GM12864 (cell line): ENCODE measurements at regions not wholly inside any gene's neighbourhood (a gene's known extent, or its start where the extent isn't known, plus 50 kb on each side); places are given as distances from the start of the nearest gene placed in this dataset.

ENCODE experiments used
- DNase-seq: peaks from one replicate; pipeline ENCODE4 v3.0.0-alpha.2; 2011; ENCODE audit warnings: low read depth
- H3K4me3 ChIP-seq: 2 replicates; pipeline ENCODE4 v1.5.1; 2011; ENCODE audit warnings: mild to moderate bottlenecking, low read depth, low read length, control low read depth
- TF ChIP-seq, protein P1 (sequence below): IDR thresholded peaks from 2 replicates; pipeline ENCODE4 v1.5.1; 2011; ENCODE audit warnings: low read depth, mild to moderate bottlenecking, moderate library complexity, low read length, control low read depth, inconsistent platforms; ENCODE audit errors: missing control alignments

DNA sequence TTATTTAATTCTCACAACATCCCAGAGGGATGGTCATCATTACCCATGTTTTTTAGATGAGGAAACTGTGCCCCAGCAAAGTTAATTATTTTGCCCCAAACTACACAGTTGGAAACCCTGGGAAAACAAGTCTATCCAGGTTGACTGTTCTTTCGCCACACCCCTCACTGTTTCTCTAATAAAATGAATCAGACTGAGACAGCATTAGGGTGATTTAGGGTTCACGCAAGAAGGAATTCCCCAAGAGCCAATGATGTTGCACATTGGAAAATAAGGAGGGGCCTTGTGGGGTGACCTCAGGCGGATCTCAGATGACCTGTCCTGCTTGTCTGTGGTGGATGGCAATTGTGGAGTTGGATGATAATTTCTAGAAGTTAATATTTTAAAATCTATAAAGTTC, 135.7 kb upstream of the TBX20 start:
- H3K4me3 ChIP-seq = no peak overlapping the region
- TF ChIP-seq, protein P1, sequence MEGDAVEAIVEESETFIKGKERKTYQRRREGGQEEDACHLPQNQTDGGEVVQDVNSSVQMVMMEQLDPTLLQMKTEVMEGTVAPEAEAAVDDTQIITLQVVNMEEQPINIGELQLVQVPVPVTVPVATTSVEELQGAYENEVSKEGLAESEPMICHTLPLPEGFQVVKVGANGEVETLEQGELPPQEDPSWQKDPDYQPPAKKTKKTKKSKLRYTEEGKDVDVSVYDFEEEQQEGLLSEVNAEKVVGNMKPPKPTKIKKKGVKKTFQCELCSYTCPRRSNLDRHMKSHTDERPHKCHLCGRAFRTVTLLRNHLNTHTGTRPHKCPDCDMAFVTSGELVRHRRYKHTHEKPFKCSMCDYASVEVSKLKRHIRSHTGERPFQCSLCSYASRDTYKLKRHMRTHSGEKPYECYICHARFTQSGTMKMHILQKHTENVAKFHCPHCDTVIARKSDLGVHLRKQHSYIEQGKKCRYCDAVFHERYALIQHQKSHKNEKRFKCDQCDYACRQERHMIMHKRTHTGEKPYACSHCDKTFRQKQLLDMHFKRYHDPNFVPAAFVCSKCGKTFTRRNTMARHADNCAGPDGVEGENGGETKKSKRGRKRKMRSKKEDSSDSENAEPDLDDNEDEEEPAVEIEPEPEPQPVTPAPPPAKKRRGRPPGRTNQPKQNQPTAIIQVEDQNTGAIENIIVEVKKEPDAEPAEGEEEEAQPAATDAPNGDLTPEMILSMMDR = no peak
- DNase-seq = no peak

DNA sequence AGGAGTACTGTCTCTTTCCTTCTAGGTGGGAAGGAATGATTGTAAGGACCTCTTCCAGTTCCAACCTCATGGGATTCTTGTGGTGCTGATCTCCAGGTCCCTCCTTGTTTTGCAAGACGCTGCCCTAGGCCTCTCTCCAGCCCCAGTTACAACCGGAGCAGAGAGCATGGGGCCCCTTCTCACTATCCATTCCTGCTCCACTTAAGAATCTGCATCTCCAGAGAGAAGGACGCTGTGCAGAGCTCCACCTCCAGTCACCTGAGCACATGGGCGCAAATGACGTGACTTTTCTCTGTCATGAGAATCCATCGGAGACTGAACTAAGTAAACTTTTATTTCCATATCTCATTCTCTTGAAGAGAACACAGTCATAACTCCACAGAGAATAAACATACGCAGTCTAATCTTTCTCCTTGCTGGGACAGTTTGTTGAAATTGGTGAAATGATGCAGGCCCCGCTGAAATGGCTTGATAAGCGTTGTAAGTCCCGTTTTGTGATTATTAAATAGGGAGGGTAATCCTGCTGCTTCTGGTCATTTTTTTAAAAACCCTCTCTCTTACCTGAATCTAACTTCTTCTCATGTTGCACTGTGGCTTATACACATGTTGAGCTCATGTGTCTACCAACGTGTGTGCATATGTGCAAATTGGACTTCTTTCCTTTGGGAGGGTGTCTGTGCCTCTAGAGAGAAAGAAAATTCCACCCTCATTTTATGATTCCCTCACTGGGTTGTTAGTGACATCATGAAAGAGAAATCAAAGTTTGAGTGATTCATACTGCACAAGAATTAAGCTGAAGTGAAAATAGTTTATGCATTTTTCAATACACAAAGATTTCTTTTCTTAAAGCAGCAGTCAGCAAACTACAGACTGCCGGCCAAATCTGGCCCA, 133.2 kb upstream of the TBX20 start:
- TF ChIP-seq, protein P1 = no peak
- DNase-seq = no peak
- H3K4me3 ChIP-seq = no peak overlapping the region

DNA sequence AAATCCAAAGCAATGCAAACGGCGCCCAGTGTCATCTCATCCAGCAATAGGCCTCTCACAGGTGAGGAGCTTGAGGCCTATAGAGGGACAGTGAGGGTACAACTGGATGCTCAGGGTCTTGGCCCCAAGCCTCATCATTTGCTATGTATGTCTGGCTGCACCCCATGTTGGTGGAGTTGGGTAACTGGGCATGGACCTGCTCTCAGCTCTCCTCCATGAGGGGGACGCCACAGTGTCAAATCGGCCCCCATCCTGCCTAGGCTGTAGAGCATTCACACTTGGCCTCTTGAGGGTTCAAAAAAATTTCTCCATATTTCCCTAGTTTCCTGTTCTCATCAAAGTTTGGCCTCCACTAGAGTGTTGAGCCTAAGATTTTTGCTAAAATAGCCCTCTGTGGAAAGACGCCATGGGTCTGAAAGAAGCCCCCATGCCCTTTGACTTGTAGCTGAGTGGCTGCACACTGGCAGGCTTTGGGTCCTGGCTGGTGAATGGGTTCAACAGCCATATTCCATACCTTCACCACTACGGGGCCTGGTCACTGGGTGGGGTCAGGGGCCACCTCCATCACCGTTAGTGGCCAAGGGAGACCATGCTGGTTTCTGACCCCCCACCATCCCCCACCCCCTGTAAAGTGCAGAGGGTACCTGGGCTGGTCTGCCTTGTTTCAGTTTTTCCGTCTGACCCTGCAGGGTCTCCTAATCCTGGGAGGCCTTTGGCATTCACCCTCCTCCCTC, 132.3 kb upstream of the TBX20 start:
- DNase-seq = no peak
- H3K4me3 ChIP-seq = no peak overlapping the region
- TF ChIP-seq, protein P1 = no peak

DNA sequence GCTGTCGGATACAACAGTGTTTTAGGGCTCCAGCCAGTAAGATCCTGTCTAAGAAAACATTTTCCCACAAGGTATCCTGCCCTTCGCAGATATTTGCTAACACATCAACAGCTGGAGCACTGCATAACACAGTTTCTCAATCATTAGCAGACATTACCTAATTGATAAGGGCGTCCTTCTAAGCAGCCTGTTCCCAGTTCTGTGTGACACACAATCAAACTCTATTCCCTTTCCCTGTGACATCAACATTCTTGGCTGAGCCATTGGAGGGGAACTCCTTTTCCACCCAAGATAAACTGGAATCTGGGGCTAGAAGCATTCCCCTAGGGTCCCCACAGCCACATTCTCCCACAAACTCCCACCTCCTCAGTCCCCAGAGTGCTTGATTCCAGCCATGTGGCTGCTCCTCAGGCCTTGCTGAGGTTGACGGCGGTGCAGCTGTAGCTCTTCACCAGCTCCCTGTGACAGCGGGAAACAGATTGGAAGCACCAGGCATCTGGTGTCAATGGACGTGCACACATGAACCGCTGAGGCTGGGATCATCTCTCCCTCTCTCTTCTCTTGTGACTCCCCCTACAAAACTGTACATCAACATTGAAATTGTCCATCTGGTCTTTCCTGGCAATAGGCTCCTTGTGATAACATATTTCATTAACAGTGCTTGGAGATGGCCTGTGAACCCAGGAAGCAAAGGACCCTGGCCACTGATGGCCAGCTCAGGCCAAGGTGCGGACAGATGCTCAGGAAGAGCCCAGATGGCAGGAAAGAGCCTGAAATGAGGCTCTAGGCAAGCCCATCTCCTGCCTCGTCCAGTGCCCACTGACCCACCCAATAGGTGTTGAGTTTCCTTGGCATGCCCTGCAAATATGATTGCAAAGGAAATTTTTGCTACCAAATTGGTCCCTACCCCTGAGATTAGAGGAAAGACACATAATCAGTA, 131.1 kb upstream of the TBX20 start:
- TF ChIP-seq, protein P1 = no peak
- no peak for DNase-seq
- no peak overlapping the region for H3K4me3 ChIP-seq

DNA sequence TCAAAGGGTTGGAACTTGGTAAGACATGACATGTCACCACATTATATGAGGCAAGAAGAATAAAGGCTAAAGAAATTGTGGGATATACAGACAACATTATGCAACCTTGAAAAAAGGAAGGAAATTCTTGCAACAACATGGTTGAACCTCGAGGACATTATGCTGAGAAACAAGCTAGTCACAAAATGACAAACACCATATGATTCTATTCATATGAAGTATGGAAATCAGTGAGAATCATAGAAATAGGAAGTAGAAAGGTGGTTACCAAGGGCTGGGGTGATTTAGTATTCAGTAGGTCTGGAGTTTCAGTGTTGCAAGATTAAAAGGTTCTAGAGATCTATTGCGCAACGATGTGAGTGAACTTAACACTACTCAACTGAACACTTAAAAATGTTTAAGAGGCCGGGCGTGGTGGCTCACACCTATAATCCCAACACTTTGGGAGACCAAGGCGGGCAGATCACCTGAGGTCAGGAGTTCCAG, 126.9 kb upstream of the TBX20 start:
- DNase-seq = no peak
- no peak overlapping the region for H3K4me3 ChIP-seq
- TF ChIP-seq, protein P1 = no peak

DNA sequence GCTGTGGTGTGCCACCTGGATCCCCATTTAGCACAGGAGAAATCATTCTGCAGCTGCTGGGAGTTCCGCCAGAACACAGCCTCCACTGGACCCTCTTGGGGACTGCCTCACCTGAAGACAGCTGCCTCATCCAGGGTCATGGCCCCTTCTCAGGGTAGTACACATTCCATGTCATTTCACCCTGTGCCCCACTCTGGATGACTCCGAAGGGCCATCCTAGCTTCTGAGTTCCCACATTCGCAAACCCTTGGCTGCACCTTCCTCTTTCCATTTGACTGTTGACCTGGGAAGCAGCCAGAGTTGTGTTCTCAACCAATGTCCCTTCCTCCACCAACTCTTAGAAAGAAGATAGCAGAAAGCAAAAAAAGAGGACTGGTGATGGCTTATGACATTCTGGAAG, 125.6 kb upstream of the TBX20 start:
- no peak for DNase-seq

More for the DNA sequence above, 125.6 kb upstream of the TBX20 start:
- no peak overlapping the region for H3K4me3 ChIP-seq
- TF ChIP-seq, protein P1 = no peak
